MCF 10A (cell line): ENCODE measurements at regions not wholly inside any gene's neighbourhood (a gene's known extent, or its start where the extent isn't known, plus 50 kb on each side); places are given as distances from the start of the nearest gene placed in this dataset.
"Not testable (repeated sequence)": the region's sequence is repeated elsewhere in the genome, so short reads cannot be mapped to it uniquely, and the experiment has no call there.

ENCODE experiments used
- BruUV-seq: library from RNA; stranded (reverse); fragments of 400-500 nt; replicated peaks from 2 replicates; lab custom pipeline; 2021; lab: Mats Ljungman, UMichigan
- CTCF ChIA-PET: fragments of 300-600 bp; sonication (Branson Sonifier 250); formaldehyde crosslinking; extraction: SDS; loops from one replicate; lab custom pipeline; 2021; ENCODE audit warnings: antibody characterized with exemption, inconsistent platforms; lab: Yijun Ruan, JAX
- POLR2A ChIA-PET: fragments of 300-600, 350-650 bp; sonication (Branson Sonifier 250); formaldehyde crosslinking; extraction: SDS; loops from one replicate; lab custom pipeline; 2020; ENCODE audit warnings: antibody characterized with exemption, inconsistent platforms; lab: Yijun Ruan, JAX
- DNase-seq: peaks from one replicate; pipeline ENCODE4 v3.0.0-alpha.2; 2018; ENCODE audit not compliant: unreplicated experiment
- H3K27ac Mint-ChIP-seq: one replicate; pipeline ENCODE4 v1.8.0; 2022; ENCODE audit warnings: mild to moderate bottlenecking, low read depth, mixed read lengths; ENCODE audit not compliant: unreplicated experiment
- H3K27me3 Mint-ChIP-seq: one replicate; pipeline ENCODE4 v1.8.0; 2022; ENCODE audit warnings: mixed read lengths; ENCODE audit not compliant: insufficient read depth, unreplicated experiment
- H3K36me3 Mint-ChIP-seq: one replicate; pipeline ENCODE4 v1.8.0; 2022; ENCODE audit warnings: mild to moderate bottlenecking, moderate library complexity, mixed read lengths; ENCODE audit not compliant: insufficient read depth, unreplicated experiment
- H3K4me1 Mint-ChIP-seq: one replicate; pipeline ENCODE4 v1.8.0; 2022; ENCODE audit warnings: mixed read lengths; ENCODE audit not compliant: insufficient read depth, unreplicated experiment
- H3K4me3 Mint-ChIP-seq: one replicate; pipeline ENCODE4 v1.8.0; 2022; ENCODE audit warnings: mild to moderate bottlenecking, moderate library complexity, mixed read lengths; ENCODE audit not compliant: unreplicated experiment
- H3K9me3 Mint-ChIP-seq: one replicate; pipeline ENCODE4 v1.8.0; 2022; ENCODE audit warnings: mixed read lengths; ENCODE audit not compliant: unreplicated experiment
- intact Hi-C: fragments of 100-400 bp; cut with micrococcal nuclease; formaldehyde crosslinking; loops from 2 replicates; pipeline ENCODE4 v1.14.1; 2022
- TF ChIP-seq, protein P1 (sequence below): fragments of 200-600 bp; IDR thresholded peaks from one replicate; pipeline ENCODE4 v1.8.0; 2022; ENCODE audit warnings: antibody characterized with exemption, mild to moderate bottlenecking; ENCODE audit not compliant: unreplicated experiment

- Mint-ChIP-seq H3K27ac (no peak overlapping the region), H3K27me3 (no peaks in the 10 kb centered on the region), H3K9me3 (peaks cover 35% of the 10 kb centered on the region), H3K4me1 (no peaks in the 10 kb centered on the region), H3K36me3 (no peaks in the 10 kb centered on the region), H3K4me3 (no peak overlapping the region)
- CTCF ChIA-PET = interaction anchor here (0.5 to 0.6 kb wide), 3 partner anchors 471 to 843 kb away, joined by 3 read pairs; no protein-coding TSS in a partner anchor
- DNase-seq = no peak
- TF ChIP-seq, protein P1, sequence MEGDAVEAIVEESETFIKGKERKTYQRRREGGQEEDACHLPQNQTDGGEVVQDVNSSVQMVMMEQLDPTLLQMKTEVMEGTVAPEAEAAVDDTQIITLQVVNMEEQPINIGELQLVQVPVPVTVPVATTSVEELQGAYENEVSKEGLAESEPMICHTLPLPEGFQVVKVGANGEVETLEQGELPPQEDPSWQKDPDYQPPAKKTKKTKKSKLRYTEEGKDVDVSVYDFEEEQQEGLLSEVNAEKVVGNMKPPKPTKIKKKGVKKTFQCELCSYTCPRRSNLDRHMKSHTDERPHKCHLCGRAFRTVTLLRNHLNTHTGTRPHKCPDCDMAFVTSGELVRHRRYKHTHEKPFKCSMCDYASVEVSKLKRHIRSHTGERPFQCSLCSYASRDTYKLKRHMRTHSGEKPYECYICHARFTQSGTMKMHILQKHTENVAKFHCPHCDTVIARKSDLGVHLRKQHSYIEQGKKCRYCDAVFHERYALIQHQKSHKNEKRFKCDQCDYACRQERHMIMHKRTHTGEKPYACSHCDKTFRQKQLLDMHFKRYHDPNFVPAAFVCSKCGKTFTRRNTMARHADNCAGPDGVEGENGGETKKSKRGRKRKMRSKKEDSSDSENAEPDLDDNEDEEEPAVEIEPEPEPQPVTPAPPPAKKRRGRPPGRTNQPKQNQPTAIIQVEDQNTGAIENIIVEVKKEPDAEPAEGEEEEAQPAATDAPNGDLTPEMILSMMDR = no peak
- BruUV-seq = no TSS peak
- POLR2A ChIA-PET = interaction anchor here (0.5 kb wide), 1 partner anchor 197 kb away, joined by 4 read pairs; no protein-coding TSS in a partner anchor
- intact Hi-C loops = no loop called here
These were observed 251.6 kb upstream of the FAM78B start for GRCh38 chr1:166418344-166418933.

DNA sequence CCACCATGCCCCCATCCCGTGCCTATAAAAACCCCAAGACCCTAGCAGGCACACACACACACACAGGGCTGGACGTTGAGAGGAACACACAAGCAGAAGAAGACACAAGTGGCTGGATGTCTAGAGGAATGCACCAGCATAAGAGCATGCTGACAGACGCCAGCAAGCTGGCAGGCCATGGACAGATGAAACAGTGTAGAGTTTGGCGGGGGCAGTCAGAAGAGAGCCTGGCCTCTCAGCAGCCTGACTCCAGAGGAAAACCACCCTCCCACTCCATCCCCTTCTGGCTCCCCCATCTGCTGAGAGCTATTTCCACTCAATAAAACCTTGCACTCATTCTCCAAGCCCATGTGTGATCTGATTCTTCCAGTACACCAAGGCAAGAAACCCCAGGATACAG, 255.8 kb upstream of the FAM78B start:
- BruUV-seq, H3K4me1 Mint-ChIP-seq, CTCF ChIA-PET, DNase-seq, H3K4me3 Mint-ChIP-seq, POLR2A ChIA-PET, H3K36me3 Mint-ChIP-seq, H3K27me3 Mint-ChIP-seq, H3K27ac Mint-ChIP-seq, intact Hi-C loops: not testable (repeated sequence)
- H3K9me3 Mint-ChIP-seq = peaks cover 16% of the 10 kb centered on the region

- no peaks in the 10 kb centered on the region for H3K36me3 Mint-ChIP-seq
- TF ChIP-seq, protein P1 = no peak
- BruUV-seq = no TSS peak
- ChIA-PET CTCF (interaction anchor here (0.5 to 7.3 kb wide), 31 partner anchors 9 to 974 kb away, joined by 3 to 79 read pairs (median 4); no protein-coding TSS in a partner anchor), POLR2A (no interaction called here)
- H3K4me3 Mint-ChIP-seq = no peak overlapping the region
- H3K27ac Mint-ChIP-seq = no peak overlapping the region
- H3K27me3 Mint-ChIP-seq = no peaks in the 10 kb centered on the region
- DNase-seq = no peak
- intact Hi-C loops = loop anchor here (1.0 to 5.0 kb wide), 3 partner anchors 504 to 830 kb away; no protein-coding TSS in a partner anchor
- no peaks in the 10 kb centered on the region for H3K9me3 Mint-ChIP-seq
- no peaks in the 10 kb centered on the region for H3K4me1 Mint-ChIP-seq
These were observed 265.9 kb upstream of the FAM78B start for GRCh38 chr1:166432655-166433054.

DNA sequence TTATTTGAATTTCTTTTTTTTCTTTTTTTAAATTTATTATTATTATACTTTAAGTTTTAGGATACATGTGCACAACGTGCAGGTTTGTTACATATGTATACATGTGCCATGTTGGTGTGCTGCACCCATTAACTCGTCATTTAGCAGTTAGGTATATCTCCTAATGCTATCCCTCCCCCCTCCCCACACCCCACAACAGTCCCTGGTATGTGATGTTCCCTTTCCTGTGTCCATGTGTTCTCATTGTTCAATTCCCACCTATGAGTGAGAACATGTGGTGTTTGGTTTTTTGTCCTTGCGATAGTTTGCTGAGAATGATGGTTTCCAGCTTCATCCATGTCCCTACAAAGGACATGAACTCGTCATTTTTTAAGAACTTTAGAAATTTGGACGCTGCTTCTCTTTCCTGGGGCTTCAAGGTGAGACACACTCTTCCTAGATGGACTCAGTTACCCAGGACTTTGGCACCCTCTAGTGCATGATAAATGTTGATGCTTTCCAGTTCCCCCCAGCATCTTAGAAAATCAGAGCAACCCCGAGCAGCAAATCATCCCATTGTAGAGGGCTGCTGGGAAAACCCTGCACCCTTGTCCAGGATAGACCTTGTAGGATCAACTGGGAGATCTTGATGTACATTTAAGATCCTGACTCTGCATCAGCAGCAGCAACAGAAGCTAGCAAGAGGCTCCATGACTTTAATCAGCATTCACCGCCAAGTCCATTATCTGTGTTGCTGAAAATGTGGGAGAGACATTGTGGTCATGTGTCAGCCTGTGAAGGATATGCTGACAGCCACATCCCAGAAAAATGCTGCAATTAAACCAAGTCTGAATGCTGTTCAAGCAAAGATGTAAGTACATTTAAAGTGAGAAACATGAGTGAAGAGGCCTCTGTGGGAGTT, 266.9 kb upstream of the FAM78B start:
- DNase-seq = peak; percentile 69
- H3K4me1 Mint-ChIP-seq, H3K27me3 Mint-ChIP-seq, H3K4me3 Mint-ChIP-seq, H3K9me3 Mint-ChIP-seq, H3K36me3 Mint-ChIP-seq, POLR2A ChIA-PET, BruUV-seq, H3K27ac Mint-ChIP-seq: not testable (repeated sequence)
- TF ChIP-seq, protein P1 = peak; percentile 49
- CTCF ChIA-PET = interaction anchor here (0.5 to 7.3 kb wide), 39 partner anchors 8 to 975 kb away, joined by 3 to 79 read pairs (median 4); no protein-coding TSS in a partner anchor
- intact Hi-C loops = loop anchor here (1.0 to 5.0 kb wide), 4 partner anchors 300 to 831 kb away; no protein-coding TSS in a partner anchor
